ENCODE measurements at regions not wholly inside any gene's neighbourhood (a gene's known extent, or its start where the extent isn't known, plus 50 kb on each side); places are given as distances from the start of the nearest gene placed in this dataset.

- Mint-ChIP-seq H3K4me3 (no peak overlapping the region), H3K27me3 (ENCODE audit: insufficient read depth, low read depth, poor library complexity) (peaks cover 2% of the 10 kb centered on the region), H3K9me3 (no peaks in the 10 kb centered on the region), H3K36me3 (ENCODE audit: low read depth) (no peaks in the 10 kb centered on the region), H3K4me1 (peaks cover 5% of the 10 kb centered on the region; the same call in 2 of the 3 replicates), H3K27ac (no peak overlapping the region)
- Histone ChIP-seq H3K27me3 (ENCODE audit: insufficient read depth) (no peaks in the 10 kb centered on the region), H4K20me1 (replicated peaks; ENCODE audit: insufficient read depth) (no peaks in the 10 kb centered on the region), H2AFZ (no peak overlapping the region), H3K36me3 (ENCODE audit: insufficient read depth) (no peaks in the 10 kb centered on the region), H3K4me2 (no peak overlapping the region), H3F3A (replicated peaks; ENCODE audit: low read depth) (no peaks in the 10 kb centered on the region), H3K27ac (ENCODE audit: low read depth) (no peak overlapping the region), H3K9me2 (ENCODE audit: insufficient read depth) (no peaks in the 10 kb centered on the region), H3K4me3 (no peak overlapping the region), H3K79me2 (replicated peaks; ENCODE audit: insufficient read depth) (no peaks in the 10 kb centered on the region), H3K4me1 (ENCODE audit: insufficient read depth) (no peaks in the 10 kb centered on the region)
- DNase-seq (ENCODE audit: low spot score) (no peak), ATAC-seq (no peak)
- TF ChIP-seq ETS1 (IDR thresholded peaks at IDR 0.05) (no peak), NANOG (IDR thresholded peaks at IDR 0.05; ENCODE audit: borderline replicate concordance) (no peak), EZH2 (IDR thresholded peaks at IDR 0.05; ENCODE audit: low read depth, unreplicated experiment) (no peak)
Observed at GRCh38 chr5:93357686-93358085, 223.3 kb downstream of the NR2F1-AS1 start.

GRCh38 chr5:93355691-93356090 lies 225.3 kb downstream of the NR2F1-AS1 start:
- Histone ChIP-seq H3K27ac (ENCODE audit: low read depth) (no peak overlapping the region), H4K20me1 (replicated peaks; ENCODE audit: insufficient read depth) (no peaks in the 10 kb centered on the region), H3K36me3 (ENCODE audit: insufficient read depth) (no peaks in the 10 kb centered on the region), H3K27me3 (ENCODE audit: insufficient read depth) (no peaks in the 10 kb centered on the region), H3F3A (replicated peaks; ENCODE audit: low read depth) (no peaks in the 10 kb centered on the region), H3K4me3 (no peak overlapping the region), H3K4me2 (no peak overlapping the region), H3K79me2 (replicated peaks; ENCODE audit: insufficient read depth) (no peaks in the 10 kb centered on the region), H3K4me1 (ENCODE audit: insufficient read depth) (no peaks in the 10 kb centered on the region), H2AFZ (peak overlapping the region; percentile 92), H3K9me2 (ENCODE audit: insufficient read depth) (no peaks in the 10 kb centered on the region)
- DNase-seq (ENCODE audit: low spot score), result no peak
- TF ChIP-seq NANOG (IDR thresholded peaks at IDR 0.05; ENCODE audit: borderline replicate concordance), result no peak
- no peak for TF ChIP-seq CTCF (conservative IDR thresholded peaks at IDR 0.05; ENCODE audit: low read depth in 2 of 2)
- no peak for TF ChIP-seq ETS1 (IDR thresholded peaks at IDR 0.05)
- TF ChIP-seq ZNF114 (CRISPR knock-in tag; IDR thresholded peaks at IDR 0.05), result no peak
- no peak for TF ChIP-seq STAT1 (IDR thresholded peaks at IDR 0.05; ENCODE audit: unreplicated experiment)
- TF ChIP-seq CREB1 (CRISPR knock-in tag; IDR thresholded peaks at IDR 0.05; ENCODE audit: low read depth), result no peak
- no peak for ATAC-seq
- Mint-ChIP-seq H3K9me3 (no peaks in the 10 kb centered on the region), H3K4me3 (no peak overlapping the region), H3K4me1 (peaks cover 5% of the 10 kb centered on the region; the same call in 2 of the 3 replicates), H3K27me3 (ENCODE audit: insufficient read depth, low read depth, poor library complexity) (peaks cover 2% of the 10 kb centered on the region), H3K27ac (no peak overlapping the region), H3K36me3 (ENCODE audit: low read depth) (no peaks in the 10 kb centered on the region)

Measured in GM23338 (cell line).